ENCODE measurements at regions not wholly inside any gene's neighbourhood (a gene's known extent, or its start where the extent isn't known, plus 50 kb on each side); places are given as distances from the start of the nearest gene placed in this dataset.

- no peak for DNase-seq
Measured at GRCh38 chr4:1522606-1523005, 116.4 kb upstream of the NKX1-1 start.

DNA sequence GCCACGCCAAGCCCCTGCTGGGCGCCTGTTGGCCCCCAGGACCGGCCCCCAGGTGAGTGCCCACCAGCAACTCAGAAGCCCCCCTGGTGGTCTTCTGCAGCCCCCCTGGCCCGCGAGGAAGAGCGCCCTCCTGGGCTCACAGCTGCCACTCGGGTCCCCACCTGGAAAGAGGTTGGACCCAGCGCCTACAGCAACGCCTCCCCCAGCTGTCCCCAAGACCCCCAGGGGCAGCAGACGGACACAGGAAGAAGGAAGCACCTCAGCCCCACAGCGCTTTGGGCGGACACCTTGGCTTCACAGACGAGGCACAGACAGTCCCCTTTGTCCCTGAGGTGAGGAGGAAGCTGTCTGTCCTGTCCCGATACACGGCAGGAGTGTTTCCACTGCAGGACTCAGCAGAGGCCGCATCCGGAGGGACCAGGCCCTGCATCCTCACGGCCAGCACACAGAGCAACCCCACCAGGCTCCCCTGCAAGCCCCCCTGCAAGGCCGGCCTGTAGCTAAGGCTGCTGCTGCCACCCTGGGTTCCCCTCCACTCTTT, 115.6 kb upstream of the NKX1-1 start:
- no peak for DNase-seq

DNA sequence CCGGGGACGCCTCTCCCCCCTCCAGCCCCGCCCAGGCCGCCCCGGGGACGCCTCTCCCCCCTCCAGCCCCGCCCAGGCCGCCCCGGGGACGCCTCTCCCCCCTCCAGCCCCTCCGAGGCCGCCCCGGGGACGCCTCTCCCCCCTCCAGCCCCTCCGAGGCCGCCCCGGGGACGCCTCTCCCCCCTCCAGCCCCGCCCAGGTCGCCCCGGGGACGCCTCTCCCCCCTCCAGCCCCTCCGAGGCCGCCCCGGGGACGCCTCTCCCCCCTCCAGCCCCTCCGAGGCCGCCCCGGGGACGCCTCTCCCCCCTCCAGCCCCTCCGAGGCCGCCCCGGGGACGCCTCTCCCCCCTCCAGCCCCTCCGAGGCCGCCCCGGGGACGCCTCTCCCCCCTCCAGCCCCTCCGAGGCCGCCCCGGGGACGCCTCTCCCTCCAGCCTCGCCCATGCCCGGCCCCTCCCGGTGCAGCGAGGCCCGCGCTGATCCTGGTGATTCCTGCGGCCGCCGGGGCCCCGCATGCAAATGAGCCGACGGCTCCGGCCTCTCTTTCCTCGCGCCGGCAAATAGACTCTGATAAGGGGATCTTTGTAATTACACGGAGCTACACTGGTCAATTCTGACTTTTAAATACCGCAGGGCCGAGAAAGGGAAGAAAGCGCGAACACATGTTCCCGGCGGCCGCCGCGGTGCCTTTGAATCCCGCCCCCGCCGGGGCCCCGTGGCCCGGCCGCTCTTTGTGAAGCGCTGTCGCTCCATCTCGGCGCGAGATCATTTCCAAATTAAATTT, 114.7 kb upstream of the NKX1-1 start:
- peak in 1 of 2 experiments; percentile 22 for DNase-seq

GRCh38 chr4:1519787-1520661, 113.8 kb upstream of the NKX1-1 start:
- no peak for DNase-seq

DNA sequence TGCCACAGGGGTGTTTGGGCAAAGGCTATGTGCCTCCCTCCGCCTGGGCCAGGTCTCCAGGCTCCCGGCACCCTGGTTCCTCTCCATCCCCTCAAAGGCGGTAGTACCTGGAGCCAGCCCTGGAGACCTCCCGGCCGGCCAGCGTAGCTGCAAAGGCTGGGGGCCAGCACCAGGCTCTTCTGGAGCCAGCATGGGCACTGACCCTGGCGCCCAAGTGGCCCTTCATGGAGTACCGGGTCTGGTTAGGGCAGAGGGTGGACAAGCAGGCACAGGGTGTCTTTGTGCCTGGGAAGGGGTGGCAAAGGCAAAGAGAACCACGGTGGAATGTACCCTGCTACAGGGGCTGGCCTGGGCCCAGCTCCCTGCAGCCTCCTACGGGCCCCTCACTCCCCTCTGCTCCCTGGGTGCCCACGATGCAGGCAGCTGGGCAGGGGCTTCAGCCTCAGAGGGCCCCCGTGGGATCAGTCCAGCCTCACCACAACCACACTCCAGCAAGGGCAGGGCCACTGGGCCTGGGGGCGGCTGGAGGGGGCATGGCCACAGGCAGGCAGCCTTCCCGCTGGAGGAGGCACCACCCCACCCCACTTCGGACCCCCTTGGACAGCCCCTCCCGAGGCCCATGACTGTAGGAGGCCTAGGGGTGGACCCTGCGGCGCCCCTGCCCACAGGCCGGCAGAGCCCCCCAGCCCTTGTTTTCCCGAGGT, 112.9 kb upstream of the NKX1-1 start:
- no peak for DNase-seq

DNA sequence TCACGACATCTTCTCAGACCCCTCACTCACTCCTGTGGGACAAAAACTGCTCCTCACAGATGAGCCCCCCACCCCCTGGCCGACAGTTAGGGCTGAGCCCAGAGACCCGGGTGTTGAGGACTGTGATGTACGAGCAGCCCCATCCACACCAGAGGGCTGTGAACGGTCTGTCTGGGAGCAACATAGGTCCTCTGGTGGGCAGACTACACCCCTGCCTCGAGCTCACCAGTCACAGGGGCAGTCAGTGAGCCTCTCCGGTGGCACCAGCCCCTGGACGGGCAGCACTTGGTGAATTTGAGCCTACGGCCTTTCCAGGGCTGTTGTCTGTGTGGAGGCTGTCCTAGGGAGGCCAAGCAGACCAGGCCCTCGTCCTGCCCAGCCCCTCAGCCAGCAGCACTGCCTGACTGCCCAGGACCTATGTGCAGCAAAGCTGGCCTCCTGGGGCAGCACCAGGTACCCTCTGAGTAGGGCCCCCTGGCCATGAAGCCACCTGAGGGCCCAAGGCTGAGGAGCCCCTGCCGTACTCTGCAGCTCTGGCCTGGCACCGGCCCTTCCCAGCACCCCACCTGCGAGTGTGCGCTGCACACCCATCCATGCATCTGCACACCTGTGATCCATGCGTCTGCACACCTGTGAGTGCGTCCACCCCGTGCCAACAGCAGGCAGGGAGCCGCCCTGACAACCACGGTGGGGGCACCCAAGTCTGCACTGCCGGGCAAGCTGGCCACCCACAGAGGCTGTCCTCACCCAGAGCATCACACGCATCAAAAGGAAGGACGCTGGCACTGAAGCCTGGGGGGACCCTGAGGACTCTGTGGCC, 111.6 kb upstream of the NKX1-1 start:
- DNase-seq, result no peak

GRCh38 chr4:1516881-1517480, 110.7 kb upstream of the NKX1-1 start:
- DNase-seq, result no peak

GRCh38 chr4:1516261-1516660, 110.0 kb upstream of the NKX1-1 start:
- no peak for DNase-seq

- no peak for DNase-seq
Measured at GRCh38 chr4:1515763-1516162, 109.5 kb upstream of the NKX1-1 start.

DNA sequence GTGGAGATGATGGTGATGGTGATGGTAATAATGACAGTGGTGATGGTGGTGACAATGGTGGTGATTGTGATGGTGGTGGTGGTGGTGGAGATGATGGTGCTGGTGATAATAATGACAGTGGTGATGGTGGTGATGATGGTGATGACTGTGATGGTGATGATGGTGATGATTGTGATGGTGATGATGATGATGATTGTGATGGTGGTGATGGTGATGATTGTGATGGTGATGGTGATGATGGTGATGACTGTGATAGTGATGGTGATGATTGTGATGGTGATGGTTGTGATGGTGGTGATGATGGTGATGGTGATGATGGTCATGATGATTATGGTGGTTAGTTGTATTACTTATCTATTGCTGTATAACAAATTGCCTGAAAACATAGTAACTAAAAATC, 108.9 kb upstream of the NKX1-1 start:
- DNase-seq, result no peak

DNA sequence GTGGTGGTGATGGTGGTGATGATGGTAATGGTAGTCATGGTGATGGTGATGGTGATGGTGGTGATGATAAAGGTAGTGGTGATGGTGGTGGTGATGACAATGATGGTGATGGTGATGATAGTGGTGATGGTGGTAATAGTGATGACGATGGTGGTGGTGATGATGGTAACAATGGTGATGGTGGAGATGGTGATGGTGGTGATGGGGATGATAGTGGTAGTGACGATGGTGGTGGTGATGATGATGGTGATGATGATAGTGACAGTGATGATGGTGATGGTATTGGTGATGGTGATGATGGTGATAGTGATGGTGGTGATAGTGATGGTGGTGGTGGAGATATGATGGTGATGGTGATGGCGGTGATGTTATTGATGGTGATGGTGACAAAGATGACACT, 108.4 kb upstream of the NKX1-1 start:
- DNase-seq, result no peak

DNA sequence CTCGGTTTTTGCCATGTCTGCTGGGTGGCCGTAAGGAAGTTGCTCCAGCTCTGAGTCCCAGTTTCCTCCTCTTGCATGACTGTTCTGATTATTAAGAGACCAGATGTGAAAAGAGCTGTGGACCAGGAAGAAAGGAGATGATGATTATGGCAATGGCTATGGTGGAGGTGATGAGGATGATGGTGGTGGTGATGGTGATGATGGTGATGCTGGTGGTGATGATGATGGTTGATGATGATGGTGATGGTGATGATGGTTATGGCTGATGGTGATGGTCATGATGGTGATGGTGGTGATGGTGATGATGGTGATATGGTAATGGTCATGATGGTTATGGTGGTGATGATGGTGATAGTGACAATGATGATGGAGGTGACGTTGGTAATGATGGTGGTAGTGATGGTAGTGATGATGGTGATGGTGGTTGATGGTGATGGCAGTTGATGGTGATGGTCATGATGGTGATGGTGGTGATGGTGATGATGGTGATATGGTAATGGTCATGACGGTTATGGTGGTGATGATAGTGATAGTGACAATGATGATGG, 107.8 kb upstream of the NKX1-1 start:
- no peak for DNase-seq

- DNase-seq, result peak in 1 of 2 experiments; percentile 43
Measured at GRCh38 chr4:1512738-1513660, 106.8 kb upstream of the NKX1-1 start.

DNA sequence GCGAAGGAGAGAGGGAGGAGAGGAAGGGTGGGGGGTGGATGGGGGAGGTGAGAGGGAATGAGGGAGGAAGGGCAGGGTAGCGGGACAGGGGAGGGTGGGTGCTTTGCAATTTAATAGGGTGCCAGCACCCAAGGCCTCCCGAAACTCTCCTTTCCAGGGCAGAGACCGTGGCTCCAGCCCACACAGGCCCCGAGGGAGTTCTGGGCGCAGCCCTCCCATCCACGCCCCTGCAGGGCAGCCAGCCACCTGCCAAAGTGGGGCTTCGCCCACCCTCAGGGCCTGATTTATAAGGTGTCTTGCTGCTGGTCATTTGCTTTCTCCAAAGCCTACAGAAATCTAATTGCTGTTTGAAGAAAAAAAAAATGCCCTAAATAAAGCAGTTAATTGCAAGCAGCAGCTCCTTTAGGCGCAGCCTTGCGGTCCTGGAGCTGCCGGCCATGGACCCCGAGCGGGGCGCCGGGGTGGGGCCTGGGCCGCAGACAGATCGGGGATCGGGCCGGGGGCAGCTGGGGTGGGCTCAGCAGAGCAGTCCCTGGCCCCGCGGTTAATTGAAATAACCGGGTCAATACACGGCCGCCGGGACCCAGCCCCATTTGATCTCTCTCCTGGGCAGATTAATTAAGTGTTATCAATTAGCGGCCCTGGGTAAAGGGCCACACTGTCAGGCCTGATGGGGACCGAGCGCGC, 106.0 kb upstream of the NKX1-1 start:
- DNase-seq, result no peak

GRCh38 chr4:1511441-1512041, 105.3 kb upstream of the NKX1-1 start:
- DNase-seq, result peak; percentile 12 to 21

DNA sequence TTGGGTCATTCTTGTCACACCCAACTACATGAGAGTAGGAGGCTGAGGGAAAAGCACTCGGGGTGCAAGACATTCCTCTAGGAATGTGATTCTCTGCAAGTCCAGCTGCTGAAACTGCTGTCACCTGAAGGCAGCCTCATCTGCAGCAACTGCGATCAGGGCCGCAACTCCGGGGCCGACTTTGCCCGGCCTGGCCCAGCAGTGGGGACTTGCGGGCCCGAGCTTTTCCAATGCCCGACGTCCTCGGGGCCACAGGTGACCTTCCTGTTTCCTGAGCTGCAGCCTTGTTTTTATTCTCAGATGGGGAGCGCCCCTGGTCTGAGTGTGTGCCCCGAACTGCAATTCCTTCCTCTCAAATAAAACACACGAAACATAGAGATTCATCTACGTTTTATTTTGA, 104.7 kb upstream of the NKX1-1 start:
- DNase-seq, result no peak

GRCh38 chr4:1509366-1509765, 103.1 kb upstream of the NKX1-1 start:
- no peak for DNase-seq

DNA sequence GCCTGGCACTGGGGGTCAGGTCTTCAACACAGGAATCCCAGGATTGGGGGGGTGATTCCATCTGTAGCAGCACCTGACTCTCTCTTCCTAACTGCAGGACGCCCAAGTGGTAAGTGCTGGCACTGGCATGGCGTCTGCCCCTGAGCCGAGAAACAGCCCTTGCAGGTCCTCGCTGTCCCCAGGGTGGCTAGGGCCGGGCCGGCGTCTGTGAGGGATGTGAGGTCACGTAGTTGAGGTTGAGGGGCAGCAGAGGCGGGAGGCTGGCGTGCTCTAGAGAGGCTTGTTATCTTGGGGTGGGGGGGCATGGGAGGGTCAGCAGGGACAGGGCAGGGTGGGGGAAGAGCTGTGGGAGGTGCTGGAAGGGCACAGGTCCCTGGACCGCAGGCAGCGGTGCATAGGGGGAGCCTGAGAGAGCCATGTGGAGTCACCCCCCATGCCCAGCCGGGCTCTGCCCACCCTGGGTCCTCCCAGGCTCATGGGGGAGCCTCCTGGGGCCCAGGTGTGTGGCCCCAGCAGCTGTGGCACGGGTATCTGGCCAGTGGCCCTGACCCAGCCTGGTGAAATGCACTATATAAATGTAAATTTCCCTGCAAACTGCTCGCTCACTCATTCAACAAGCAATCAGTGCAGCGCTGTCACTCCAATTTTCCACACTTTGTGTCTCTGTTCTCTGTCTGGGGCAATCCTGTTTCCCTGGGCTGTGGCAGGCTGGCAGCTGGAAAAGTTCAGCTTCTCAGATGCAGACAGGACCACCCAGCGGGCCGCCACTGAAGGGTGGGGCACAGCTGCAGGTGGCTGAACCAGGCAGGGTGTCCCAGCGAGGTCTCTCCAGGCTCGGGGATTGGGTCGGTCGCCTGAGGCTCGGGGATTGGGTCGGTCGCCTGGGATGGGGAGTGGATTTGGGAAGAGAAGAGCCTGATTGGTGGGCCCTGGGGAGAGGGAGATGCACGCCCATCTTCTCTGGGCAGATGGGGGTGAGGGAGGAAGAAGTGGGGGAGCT, 102.2 kb upstream of the NKX1-1 start:
- no peak for DNase-seq
